ENCODE measurements at regions not wholly inside any gene's neighbourhood (a gene's known extent, or its start where the extent isn't known, plus 50 kb on each side); places are given as distances from the start of the nearest gene placed in this dataset.

DNA sequence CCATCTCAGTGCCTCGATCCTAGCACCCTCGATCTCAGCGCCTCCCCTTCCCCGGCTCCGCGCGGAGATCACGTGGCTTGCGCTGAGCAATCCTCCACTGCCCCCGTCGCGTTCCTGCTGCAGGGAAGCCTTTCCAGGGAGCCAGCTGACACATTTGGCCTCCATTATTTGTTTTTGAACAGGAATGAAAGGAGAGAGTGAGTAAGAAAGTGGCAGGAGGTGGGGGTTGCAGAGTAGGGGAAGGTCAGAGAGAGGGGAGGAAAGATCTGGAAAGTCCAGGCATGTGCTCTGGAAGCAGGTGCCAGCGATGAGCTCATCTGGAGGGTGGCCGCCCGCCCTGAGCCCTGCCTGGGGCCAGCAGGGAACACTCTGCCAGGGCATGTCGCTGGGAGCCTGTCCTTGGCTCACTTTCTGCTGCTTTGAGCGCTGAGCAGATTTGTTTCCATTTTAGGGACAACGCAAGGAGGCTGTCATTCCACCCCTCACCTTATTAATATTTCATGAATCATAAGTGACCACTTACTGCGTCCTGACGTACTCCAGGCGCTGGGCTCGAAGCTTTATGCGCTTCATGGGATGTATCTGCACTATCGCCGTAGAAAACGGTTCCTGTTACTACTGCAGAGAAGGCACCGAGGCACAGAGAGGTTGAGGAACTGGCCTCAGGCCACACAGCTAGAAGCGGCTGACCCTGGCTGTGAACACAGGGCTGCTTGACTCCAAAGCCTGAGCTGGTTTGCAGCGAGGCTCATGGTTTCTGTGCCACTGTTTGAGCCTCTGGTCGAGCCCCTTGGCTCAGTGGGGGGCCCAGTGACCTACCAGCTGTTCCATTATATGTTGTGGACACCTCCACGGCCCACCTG is 283.1 kb downstream of the SEC14L1 start:
- peak; percentile 56 for DNase-seq (ENCODE audit: low read depth, low spot score)

DNA sequence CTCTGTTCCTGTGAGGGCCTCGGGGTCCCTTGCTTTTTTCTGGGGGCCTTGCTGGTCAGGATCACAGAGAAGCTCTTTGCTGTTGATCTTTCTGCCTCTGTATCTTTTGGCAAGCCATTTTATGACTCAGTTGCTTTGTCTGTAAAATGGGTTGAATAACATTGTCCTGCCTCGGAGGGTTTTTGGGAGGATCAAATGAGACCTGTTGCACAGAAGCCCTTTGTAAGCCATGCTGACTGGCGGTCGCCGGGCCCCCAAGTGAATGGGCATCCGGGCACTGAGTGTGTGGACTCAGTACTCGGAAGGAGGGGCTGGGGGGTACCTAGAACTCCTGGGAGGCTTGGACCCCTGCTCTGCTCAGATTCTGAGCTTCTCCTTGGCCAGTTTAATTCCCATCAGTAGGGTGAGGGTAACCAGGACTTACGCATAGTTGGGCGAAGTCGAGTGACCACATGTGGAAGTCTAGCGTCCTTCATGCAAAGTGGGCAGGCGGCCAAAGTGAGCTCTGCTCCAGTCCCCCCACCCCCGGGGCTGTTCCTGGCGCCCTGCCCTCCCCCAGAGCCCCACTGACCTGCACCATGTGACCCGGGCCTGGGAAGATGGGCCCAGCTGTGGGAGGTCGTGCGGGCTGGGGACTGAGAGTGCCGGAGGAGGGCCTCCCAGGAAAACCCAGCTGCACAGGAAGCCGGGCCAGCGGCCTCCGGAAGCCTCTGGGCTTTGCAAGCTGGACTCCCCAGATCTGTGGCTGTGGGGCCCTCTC is 284.0 kb downstream of the SEC14L1 start:
- DNase-seq (ENCODE audit: low read depth, low spot score), result no peak
- peak overlapping the region; percentile 91 for H3K27ac ChIP-seq

More for the DNA sequence above, 283.1 kb downstream of the SEC14L1 start:
- H3K27ac ChIP-seq, result peak overlapping the region; percentile 91

DNA sequence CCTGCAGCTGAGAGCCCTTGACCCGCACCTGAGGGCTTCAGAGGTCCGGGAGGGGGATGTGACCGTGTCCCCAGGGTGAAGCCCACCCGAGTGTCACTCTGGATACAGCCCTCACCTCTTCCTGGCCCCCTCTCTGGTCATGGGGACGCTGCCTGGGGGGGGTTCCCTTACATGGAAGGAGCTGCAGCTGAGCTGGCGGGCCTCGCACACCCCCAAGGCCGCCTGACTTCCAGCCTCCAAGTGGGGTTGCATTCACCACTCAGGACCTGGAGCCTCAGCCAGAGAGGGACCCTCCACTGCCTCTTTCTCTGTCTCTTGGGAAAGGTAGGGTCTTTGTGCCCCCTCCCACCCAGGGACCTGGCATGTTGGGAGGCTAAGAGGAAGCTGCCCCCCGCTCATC is 284.6 kb downstream of the SEC14L1 start:
- peak overlapping the region; percentile 91 for H3K27ac ChIP-seq
- no peak for DNase-seq (ENCODE audit: low read depth, low spot score)

DNA sequence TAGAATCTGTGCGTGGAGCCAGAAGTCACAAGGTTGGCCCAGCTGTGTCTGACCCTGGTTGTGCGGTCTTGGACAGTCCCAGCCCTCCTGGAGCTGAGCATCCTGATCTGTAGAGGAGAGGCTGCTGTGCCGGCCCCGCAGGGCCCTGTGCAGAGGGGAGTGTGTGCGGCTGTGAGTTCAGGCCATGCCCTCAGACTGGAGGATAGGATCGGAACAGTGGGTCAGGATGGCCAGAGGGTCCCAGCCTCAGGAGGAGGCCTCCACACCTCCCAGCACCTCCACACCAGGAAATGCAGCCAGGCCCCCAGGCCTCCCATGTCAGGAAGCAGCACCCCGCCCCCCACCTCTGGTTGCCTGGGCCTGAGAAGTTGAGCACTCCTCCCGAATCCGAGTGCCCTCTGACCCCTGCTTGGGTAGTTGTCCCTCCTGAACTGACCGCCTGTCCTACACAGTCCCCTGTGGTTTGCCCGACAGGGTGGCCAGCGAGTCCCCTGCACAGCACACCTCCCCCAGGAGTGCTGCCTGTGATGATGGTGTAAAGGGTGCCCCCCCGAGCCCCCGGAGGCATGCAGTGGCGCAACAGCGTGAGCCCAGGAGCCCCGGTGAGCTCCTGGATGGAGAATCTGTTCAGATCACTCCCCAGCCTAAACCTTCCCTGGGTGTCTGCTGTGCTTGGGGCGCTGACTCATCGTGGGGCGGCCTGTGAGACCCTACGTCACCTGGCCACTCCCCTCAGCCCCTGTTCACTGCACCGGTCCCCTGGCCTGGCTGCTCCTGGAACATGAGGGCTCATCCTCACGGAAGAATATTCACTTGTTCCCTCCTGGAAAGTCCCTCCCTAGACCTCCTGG is 285.2 kb downstream of the SEC14L1 start:
- no peak for DNase-seq (ENCODE audit: low read depth, low spot score)
- peak overlapping the region; percentile 91 for H3K27ac ChIP-seq

- peak overlapping the region; percentile 91 for H3K27ac ChIP-seq
- DNase-seq (ENCODE audit: low read depth, low spot score), result no peak
These were observed 286.1 kb downstream of the SEC14L1 start for GRCh38 chr17:77426676-77427386.

GRCh38 chr17:77427391-77427991 is 286.7 kb downstream of the SEC14L1 start:
- no peak for DNase-seq (ENCODE audit: low read depth, low spot score)
- peak overlapping the region; percentile 91 for H3K27ac ChIP-seq

- peak overlapping the region; percentile 91 for H3K27ac ChIP-seq
- DNase-seq (ENCODE audit: low read depth, low spot score), result no peak
These were observed 287.4 kb downstream of the SEC14L1 start for GRCh38 chr17:77428020-77428748.

DNA sequence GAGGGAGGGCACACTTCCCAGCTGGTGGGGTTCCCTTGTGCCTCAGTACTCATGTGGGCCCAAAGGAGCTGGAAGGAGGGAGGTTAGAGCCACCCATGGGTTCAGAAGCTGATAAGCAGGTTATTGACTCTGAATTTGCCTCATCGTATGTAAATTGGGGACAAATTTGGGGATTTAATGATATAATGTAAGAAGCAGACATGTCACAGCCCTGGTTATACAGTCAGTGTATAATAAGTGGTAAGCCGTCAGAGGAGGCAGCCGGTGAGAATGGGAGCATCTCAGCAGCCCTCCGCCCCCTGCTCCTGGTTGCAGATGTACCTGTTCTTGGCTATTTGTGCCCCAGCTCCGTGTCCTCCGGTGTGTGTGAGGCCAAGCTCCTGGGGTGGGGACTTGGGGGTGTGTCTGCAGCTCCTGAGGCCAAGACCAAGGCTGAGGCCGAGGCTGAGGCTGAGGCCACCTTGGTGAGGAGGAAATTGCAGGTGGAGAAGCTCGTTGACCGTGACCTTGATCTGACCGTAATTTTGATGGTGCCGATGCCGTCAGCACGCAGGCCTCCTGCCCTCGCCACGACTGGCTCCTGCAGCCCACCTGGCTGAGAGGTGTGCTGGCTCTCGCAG is 288.1 kb downstream of the SEC14L1 start:
- H3K27ac ChIP-seq, result no peak overlapping the region
- DNase-seq (ENCODE audit: low read depth, low spot score), result no peak

GRCh38 chr17:77429369-77429968 is 288.7 kb downstream of the SEC14L1 start:
- no peak for DNase-seq (ENCODE audit: low read depth, low spot score)
- no peak overlapping the region for H3K27ac ChIP-seq

- DNase-seq (ENCODE audit: low read depth, low spot score), result no peak
These were observed 289.4 kb downstream of the SEC14L1 start for GRCh38 chr17:77429969-77430752.

GRCh38 chr17:77432034-77432661 is 291.4 kb downstream of the SEC14L1 start:
- no peak overlapping the region for H3K27ac ChIP-seq
- DNase-seq (ENCODE audit: low read depth, low spot score), result no peak

More at GRCh38 chr17:77429969-77430752, 289.4 kb downstream of the SEC14L1 start:
- no peak overlapping the region for H3K27ac ChIP-seq

GRCh38 chr17:77432742-77433141 is 292.0 kb downstream of the SEC14L1 start:
- H3K27ac ChIP-seq, result no peak overlapping the region
- DNase-seq (ENCODE audit: low read depth, low spot score), result no peak

DNA sequence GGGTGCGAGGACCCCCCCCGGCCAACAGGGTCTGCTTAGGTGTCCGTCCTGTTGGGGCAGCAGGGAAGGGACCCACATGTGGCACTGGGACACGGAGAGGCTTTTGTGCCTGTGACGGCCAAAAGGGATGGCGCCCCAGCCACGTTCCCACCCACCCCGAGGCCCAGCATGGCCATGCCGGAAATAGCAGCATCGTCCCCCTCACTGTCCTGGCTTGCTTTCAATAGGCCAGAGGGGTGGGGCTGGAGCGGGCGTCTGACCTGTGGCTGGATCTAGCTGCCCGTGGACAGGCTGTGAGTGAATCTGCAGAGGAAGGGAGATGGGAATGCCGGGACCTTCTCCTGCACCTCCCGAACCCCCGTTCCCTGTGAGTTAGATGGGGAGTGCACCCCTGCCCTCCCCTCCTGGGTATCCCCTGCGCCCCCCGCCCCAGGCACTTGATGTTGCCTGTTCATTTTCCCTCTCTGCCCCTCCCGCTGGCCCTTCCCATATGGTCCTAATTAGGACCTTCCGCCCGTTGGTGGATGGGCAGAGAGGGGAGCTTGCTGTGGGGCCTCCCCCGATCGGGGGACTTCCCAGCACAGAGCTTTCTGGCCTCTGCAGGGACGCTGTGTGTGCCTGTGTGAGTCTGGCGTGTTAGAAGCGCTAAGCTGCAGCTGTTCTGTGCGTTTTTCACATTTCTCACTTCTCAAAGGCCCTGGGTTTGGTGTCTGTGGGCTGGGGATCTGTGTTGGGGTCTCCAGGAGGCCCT is 292.8 kb downstream of the SEC14L1 start:
- no peak for DNase-seq (ENCODE audit: low read depth, low spot score)
- H3K27ac ChIP-seq, result no peak overlapping the region

- H3K27ac ChIP-seq, result no peak overlapping the region
These were observed 293.7 kb downstream of the SEC14L1 start for GRCh38 chr17:77434136-77435114.

More at GRCh38 chr17:77434136-77435114, 293.7 kb downstream of the SEC14L1 start:
- DNase-seq (ENCODE audit: low read depth, low spot score), result no peak
